Inferior parietal cortex (tissue), 1 donor: ENCODE measurements at regions not wholly inside any gene's neighbourhood (a gene's known extent, or its start where the extent isn't known, plus 50 kb on each side); places are given as distances from the start of the nearest gene placed in this dataset.

ENCODE experiments used
- DNase-seq: peaks from one replicate; pipeline ENCODE4 v3.0.0-alpha.2; 2016; ENCODE audit errors: extremely low spot score

- no peak for DNase-seq
These were observed 97.6 kb upstream of the RAB6C start for GRCh38 chr2:129881786-129882396.

DNA sequence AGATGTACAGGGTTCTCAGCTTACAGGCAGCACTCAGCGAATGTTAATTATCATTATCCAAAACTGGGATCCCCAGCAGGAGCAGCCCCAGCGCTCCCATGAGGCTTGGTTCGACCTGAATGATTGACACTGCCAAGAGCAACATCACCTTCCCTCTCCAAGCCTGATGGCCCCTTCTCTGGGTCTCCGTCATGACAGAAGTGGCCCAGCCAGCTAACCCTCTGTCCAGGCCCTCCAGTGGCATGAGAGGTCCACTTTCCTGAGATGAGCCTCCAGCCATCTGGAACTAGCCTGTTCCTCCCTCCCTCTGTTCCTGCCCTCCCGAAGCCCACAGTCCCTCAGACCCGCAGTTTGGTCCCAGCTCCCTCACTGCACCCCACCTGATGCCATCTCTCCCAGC is 97.0 kb upstream of the RAB6C start:
- DNase-seq, result no peak

DNA sequence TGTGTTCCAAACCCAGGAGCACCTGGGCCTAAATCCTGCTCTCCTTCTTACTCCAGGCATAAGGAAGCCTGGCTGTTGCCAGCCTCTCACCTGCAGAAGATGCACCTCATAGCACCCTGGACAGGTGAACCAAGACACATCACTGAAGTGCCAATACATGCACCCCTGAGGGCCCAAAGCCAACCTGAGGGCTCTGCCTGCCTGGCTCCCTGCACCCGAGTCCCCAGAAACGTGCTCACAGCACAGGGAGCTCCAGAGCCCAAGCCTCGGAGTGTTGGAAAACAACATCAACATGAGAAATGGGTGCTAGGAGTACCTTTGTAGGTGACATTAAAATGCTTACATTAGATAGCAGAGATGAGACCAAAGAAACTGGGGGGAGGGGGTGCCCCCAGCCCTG is 96.3 kb upstream of the RAB6C start:
- DNase-seq, result no peak

DNA sequence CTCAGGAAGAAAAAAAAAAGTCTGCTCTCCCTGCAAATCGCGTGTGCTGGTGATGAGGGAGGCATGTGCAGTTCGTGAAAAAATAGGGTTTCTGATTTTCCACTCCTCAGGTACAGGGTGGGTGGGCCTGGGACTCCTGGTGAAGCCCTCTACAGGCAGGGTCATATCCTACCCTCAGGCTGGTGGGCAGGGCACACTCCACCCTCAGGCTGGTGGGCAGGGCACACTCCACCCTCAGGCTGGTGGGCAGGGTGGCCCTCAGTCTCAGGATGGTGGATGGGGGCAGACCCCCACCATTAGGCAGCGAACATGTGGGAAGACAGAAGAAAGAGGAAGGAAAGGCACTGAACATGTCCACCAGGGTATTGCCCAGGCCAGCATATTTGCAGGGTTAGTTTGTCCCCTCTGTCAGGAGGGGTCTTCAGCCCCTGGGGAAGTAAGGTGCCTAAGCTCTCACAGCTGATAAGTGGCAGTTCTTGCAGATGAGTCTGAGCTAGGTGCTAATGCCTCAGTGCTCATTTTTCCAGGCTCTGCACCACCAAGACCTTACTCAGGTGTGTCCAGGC is 95.2 kb upstream of the RAB6C start:
- DNase-seq, result no peak

- DNase-seq, result no peak
These were observed 93.7 kb upstream of the RAB6C start for GRCh38 chr2:129885735-129886134.

GRCh38 chr2:129887688-129888266 is 91.7 kb upstream of the RAB6C start:
- no peak for DNase-seq

DNA sequence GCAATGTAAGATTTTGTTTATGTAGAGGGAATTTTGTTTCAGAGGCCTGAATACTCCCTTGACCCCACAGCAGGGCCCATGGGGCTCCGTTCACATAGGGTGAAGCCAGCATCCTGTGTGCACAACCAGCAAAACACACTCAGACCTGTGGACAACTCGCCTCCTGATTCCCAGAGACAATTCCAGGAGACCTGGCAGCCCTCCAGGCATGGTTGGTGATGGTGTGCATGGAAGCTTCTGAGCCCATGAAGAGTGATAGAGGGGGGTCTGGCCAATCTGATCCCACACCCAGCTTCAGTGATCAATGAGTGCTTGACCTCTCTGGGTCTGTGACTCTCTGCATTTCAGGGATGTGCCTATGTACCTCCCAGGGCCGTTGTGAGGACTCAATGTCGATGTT is 91.0 kb upstream of the RAB6C start:
- no peak for DNase-seq

- no peak for DNase-seq
These were observed 90.6 kb upstream of the RAB6C start for GRCh38 chr2:129888896-129889295.

- no peak for DNase-seq
These were observed 87.8 kb upstream of the RAB6C start for GRCh38 chr2:129891341-129892320.

GRCh38 chr2:129892360-129892759 is 87.1 kb upstream of the RAB6C start:
- no peak for DNase-seq

DNA sequence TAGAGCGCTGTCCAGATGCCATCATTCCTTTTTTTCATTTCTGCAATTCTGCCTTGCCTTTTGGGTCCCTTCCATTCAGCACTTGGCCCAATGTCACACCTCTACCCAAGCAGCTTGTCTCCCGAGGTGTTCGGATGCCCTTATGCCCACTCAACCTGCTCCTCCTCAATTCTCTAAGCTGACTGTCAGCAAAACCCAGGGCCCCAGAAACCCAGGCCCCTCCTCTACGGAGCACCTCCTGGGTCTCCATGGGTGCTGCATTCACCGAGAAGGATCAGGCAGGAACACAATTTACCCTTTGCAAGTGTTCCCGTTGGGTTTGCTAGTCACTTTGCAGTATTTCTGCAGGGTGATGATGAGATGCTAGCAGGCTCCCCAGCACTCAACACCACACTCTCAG is 86.7 kb upstream of the RAB6C start:
- DNase-seq, result no peak

DNA sequence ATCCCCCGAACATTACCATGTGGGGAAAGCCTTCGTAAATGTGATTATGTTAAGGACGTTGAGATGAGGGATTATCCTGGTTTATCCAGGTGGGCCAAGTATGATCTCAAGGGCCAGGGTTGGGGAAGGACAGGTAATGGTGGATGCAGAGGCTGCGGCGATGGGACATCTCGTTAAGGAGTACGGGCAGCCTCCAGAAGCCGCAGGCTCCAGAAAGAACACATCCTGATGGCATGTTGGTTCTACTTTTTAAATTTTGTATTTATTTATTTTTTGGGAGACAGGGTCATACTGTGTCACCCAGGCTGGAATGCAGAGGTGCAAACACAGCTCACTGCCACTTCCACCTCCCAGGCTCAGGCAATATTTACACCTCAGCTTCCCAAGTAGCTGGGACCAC is 86.2 kb upstream of the RAB6C start:
- DNase-seq, result no peak

GRCh38 chr2:129894616-129895015 is 84.8 kb upstream of the RAB6C start:
- no peak for DNase-seq

DNA sequence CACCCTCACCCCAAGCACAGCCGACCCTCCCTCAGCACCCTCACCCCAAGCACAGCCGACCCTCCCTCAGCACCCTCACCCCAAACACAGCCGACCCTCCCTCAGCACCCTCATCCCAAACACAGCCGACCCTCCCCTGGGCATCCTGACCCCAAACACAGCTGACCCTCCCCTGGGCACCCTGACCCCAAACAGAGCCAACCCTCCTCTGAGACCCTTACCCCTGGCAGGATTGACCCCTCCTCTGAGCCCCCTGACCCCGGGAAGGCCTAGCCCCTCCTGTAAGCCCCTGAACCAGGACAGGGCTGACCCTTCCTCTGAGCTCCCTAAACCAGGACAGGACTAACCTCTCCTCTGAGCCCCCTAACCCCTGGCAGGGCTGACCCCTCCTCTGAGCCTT is 84.4 kb upstream of the RAB6C start:
- DNase-seq, result no peak

DNA sequence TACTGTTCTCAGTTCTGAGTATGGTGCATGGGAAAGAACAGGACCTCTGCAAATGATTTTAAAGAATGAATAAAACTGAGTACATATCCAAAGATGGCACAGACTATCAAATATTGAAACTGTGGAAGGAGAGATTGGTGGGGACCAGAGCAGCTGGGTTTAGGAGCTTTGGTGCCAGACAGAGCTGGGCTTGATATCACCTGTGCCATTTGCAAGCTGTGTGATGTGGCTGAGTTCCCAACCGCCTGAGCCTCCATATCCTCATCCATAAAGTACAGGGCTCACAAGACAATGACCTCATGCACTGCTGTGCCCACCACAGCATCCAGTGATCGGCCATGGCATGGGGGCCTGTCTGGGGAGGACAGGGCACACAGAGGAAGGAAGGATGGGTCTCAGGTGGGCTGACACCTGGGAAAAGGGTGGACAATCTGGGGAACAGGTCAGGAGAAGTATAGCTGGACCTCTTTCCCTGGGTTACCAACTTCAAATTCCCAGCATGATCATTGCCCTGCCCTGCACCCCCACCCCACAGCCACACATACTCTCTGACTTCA is 83.9 kb upstream of the RAB6C start:
- no peak for DNase-seq

DNA sequence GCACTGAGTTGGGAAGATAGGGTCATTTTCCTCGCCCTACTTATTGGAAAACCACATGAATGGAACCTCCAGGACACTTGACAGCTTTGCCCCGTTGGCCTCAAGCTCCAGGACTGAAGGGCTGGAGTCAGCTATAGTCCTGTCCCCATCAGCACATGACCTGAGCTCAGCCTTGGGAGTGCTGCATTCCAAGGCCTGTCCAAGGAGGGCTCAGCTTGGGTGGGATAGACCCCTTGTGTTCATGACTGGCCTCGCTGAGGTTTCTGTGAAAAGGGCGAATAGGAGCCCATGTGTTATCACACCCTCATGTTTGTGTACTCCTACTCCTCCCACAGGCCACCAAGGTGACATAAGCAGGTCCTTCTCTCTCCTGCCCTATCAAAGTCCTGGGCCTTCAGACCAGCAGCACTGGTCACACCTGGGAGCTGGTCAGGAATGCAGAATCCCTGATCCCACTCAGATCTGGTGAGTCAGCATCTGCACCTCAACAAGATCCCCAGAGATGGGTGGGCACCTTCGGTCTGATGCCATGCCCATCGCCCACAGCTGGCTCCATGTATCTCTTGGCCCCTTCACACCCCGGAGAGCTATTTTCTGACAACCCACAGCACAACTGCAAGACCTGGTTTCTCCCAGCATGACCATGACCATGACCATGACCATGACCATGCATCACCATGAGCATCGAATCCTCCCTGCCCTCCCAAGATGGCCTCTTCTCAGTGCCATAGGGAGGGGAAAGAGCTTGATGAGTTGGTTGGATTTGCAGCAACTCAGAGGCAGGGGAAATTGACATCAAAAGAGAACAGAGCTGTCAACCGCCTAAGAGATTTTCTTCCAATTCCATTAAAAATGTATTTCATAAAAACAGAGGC is 83.0 kb upstream of the RAB6C start:
- DNase-seq, result no peak

DNA sequence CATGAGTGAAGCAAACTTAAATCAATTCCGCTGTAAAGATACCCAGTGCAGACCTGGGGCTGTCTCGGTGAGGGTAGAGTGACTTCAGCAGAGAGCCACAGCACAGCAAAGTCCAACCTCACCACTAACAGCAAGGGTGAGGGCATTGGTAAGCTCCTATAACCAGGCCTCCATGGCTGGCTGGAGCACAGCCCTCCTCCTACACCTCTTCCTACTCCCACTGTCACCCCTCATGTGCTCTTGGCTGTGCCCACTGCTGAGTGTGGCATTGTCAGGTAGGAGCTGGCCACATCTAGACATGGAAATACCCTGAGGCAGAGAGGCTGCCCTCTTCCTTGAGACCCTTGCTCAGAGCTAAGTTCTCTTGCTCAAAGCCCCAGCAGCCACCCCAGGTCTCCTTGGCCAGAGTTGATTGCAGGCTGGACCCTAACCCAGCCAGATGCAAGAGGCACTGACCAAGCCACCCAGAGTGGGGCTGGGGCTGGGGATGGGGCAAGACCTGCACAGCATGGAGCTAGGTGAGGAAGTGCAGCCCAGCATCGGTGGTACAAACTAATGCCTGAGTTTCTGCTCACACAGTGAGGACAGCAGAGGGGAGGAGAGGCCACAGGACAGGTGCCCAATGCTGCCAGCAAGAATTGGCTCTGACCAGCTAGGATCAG is 77.6 kb upstream of the RAB6C start:
- DNase-seq, result no peak

DNA sequence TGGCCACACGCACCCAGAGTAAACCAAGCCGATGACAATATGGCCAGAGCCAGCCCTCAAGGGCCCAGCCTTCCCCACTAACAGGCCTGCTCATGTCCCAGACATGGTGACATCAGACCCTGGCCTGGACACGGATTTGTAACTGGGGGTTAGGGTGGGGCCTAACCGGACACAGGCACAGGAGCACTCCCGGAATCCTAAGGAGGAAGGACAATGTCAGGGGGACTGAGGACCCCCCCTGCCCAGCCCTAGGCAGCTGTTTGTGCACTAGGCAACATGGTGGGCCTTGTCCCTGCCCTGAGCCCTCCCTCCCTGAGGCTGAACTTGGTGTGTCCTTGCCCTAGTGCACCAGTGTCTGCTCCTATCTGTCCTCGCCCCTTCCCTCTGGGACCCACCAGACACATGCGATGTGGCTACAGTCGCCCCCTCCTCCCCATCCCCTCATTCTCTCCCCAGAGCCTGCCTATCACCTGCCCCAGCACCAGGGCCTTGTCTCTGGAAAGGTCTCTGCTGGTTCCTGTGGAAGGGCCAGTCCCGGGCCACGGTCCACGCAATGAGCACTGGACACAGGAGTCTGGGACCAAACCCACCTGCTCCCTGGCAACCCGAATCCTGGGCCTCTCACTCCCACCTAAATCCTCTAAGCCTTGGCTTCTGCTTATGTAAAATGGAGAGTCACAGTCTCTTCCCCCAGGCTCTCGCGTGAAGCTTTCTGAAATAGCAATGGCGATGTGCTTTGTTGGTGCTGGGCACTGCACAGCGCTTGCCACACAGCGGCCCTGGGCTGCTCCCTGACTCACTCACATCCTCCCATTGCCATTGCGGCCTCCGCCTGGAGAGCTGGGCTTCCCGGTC is 76.5 kb upstream of the RAB6C start:
- no peak for DNase-seq

- no peak for DNase-seq
These were observed 75.7 kb upstream of the RAB6C start for GRCh38 chr2:129903586-129904425.
